Hepatocyte (in vitro differentiated cells): ENCODE measurements at regions not wholly inside any gene's neighbourhood (a gene's known extent, or its start where the extent isn't known, plus 50 kb on each side); places are given as distances from the start of the nearest gene placed in this dataset.

Source experiments
- CTCF ChIP-seq: fragments of 200-600 bp; sonication (generic); IDR thresholded peaks from 2 replicates; pipeline ENCODE4 v1.5.1; 2016; ENCODE audit warnings: antibody characterized with exemption, mild to moderate bottlenecking; ENCODE audit not compliant: poor library complexity
- EZH2phosphoT487 ChIP-seq: fragments of 200-600 bp; sonication (generic); IDR thresholded peaks from one replicate; pipeline ENCODE4 v1.6.1; 2018; ENCODE audit warnings: antibody characterized with exemption, mild to moderate bottlenecking, low read depth, moderate library complexity; ENCODE audit not compliant: unreplicated experiment, severe bottlenecking

DNA sequence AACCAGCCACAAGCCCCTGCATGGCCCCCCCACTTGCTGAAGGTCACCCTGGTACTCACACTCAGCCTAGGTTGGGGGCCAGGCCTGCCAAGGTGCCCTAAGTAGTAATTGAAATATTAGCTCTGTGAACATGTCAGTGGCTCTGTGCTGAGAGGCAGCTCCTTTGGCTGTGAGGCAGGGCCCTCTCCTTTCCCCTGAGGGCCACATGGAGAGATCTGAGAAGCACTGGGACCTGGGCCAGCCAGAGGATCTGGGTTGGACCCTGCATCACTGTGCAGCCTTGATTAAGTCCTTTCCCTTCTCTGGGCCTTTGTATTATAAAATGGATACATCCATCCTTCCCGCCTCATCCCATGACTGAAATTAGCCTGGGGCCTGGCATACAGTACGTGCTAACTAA lies 58.0 kb upstream of the FAM222A start:
- TF ChIP-seq EZH2phosphoT487: no peak
- no peak for TF ChIP-seq CTCF
